ENCODE measurements at regions not wholly inside any gene's neighbourhood (a gene's known extent, or its start where the extent isn't known, plus 50 kb on each side); places are given as distances from the start of the nearest gene placed in this dataset.

DNA sequence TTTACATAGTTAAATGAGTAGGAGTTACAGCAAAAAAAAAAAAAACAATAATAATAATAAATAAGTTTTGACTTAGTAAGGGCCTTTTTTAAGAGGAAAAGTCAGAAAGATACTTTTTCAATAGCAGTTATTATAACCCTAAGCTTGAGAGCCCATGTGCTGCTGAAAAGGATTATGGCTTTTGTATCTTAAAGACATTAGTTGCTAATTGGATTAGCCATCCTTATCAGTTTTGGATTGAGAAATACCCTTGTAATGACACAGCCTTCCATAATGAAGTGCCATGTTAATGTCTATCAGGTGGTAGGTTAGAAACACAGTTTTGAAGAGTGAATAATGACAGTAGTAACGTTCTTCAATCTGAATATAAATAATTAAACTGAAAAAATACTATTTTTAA is 554.0 kb downstream of the RIT2 start:
- no peak for FAIRE-seq

GRCh38 chr18:42563995-42564394 is 551.5 kb downstream of the RIT2 start:
- FAIRE-seq, result no peak

- no peak for FAIRE-seq
Measured at GRCh38 chr18:42564761-42565160, 550.7 kb downstream of the RIT2 start.

GRCh38 chr18:42568773-42569172 is 546.7 kb downstream of the RIT2 start:
- FAIRE-seq, result no peak

DNA sequence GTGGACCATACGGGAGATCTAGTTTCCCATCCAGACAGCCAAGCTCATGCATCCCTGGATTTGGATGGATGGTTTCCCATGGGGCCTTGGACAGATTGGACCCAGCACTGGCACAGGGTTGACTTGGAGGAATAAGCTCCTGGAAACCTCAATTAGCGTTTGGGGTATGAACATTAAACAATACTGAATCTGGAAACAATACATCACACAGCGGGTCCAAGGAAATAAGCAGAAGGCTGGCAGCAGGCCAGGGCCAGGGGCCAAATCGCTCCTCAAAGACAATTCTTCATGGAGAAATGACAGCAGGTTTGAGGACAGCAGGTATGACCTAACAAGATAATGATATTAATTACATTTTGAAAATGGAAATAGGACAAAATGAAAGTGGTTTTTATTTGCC is 540.6 kb downstream of the RIT2 start:
- no peak for FAIRE-seq

DNA sequence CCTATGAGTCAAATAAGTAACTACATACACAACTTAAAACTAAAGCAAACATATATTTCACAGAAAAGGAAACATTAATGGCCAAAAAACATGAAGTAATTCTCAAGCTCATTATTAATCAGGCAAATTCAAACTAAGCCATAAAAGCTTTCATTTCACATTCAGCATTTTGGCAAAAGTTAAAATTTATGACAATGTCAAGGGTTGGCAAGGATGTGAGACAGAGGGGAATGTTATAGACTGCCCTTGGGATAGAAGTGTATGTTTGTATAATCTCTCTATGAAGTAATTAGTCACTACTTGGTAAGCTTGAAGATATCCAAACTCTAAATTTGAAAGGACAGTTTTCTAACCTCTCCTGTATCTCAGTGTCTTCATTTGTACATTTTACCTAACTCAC is 539.4 kb downstream of the RIT2 start:
- no peak for FAIRE-seq

DNA sequence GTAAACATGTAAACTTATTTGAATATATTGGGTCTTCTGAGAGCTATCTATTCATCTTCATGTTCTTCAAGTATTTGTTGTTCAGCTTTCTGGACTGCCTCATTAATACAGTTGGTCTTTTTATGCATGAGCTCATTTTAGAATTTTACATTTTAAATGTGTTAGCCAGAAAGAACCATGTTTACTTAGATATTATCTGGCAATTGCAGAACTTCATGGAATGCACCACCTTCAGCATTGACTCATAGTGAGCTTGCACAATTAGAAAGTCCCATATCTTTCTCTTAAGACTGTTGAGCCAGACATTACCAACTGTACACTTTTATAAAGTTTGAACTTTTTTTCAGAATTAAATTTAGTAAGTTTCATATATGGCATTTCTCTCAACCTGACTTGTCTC is 536.7 kb downstream of the RIT2 start:
- FAIRE-seq, result no peak

DNA sequence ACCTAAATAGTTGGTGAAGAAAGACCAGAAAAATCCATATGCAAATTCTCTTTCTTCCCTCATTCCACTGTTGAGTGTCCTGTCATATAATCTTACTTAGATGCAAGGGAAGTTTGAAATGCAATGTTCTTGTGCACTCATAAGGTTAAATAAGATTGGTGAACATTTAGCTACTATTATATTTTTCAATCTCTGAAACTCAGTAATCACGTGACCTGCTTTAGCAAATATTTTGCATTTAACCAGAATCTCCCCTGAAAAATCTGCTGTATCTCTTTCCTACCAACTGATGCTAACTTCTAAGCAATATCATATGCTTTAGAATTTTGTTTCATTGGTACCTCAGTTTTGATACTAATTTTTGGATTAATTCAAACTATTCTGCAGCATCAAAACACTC is 533.2 kb downstream of the RIT2 start:
- FAIRE-seq, result no peak

DNA sequence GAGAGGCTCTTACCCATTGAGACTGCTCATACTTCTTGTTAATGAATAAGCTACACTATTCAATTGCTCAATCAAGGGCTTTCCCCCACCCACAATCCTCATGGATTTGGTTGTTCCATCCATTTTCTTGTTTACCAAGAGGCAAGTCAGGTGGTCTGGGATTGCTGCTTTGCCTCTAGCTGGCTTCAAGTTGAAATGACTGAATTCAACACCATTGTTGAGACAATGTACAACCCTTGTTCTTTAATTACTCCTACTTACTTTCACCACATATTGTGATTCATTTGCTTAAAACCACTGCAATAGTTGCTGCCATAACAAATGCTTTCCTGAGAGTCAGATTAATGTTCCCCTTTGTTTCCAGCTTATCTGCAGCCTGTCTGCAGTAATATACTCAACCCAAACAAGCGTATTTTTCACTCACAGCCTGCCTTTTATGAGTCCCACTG is 532.2 kb downstream of the RIT2 start:
- no peak for FAIRE-seq

GRCh38 chr18:42586601-42587000 is 528.9 kb downstream of the RIT2 start:
- FAIRE-seq, result no peak

GRCh38 chr18:42588786-42589185 is 526.7 kb downstream of the RIT2 start:
- FAIRE-seq, result no peak

DNA sequence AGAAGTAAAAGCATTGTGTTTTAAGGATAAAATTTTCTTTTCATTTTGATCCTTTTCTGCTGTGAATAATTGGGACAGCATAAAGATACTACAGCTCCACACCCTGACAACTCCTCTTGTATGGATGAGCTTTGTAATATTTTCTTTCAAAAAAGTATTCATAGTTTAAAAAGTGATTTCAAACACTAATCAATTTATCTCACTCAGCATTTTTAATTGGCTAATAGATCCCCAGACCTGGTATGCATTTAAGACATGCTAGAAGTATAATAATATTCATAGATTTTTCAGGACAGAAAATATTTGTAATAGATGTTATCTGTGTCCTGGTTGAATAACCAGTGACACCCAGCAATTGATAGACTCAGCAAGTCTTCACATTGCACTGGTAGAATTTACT is 510.7 kb downstream of the RIT2 start:
- FAIRE-seq, result no peak

- FAIRE-seq, result no peak
Measured at GRCh38 chr18:42606886-42607495, 508.5 kb downstream of the RIT2 start.

GRCh38 chr18:42611134-42611533 is 504.4 kb downstream of the RIT2 start:
- no peak for FAIRE-seq

DNA sequence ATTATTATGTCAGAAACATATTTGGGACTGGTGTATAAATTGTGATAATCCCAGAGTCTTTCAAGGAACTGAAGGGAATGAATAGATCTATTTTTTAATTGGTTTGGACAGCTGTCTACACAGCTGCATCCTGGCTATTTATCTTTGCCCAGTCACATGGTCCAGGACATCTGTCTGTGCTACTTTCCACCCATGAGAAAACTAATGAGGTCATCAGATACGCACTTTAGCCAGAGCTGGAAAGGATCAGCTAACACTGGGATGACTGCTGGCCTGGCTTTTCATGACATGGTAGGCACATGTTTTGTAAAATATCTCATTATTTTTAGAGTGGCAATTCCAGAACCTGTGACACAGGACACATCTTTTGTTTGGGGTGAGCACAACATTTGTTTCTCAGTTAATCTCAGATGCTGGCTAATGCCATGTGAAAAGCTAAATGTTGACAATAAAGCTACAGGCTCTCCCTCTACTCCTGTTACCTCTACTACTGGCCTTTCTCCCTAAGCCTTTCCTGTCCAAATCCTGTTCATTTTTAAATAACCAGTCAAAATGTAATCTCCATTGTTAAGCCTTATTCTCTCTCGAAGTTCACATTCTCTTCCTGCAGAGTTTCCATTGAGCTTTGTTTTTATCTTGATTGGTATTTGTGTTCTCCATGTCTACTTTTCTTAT is 500.7 kb downstream of the RIT2 start:
- no peak for FAIRE-seq

DNA sequence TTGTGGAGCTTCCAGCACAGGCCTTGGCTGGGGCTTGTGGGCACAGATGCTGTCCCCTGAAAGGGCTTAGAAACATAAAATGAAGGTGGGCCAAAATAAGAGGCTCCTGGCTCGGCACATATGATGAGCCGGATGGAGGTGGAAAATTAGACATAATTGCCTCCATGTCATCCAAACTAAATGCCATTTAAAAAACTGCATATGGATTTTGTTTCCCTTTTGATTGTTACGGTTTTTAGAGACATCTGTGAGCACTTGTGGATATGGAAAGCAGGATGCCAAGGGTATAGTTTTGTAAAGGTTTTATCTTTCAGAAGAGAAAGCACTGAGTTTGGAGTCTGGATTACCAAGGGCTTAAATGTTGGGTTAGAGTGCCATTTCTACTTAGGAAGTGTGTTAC is 498.3 kb downstream of the RIT2 start:
- FAIRE-seq, result no peak

DNA sequence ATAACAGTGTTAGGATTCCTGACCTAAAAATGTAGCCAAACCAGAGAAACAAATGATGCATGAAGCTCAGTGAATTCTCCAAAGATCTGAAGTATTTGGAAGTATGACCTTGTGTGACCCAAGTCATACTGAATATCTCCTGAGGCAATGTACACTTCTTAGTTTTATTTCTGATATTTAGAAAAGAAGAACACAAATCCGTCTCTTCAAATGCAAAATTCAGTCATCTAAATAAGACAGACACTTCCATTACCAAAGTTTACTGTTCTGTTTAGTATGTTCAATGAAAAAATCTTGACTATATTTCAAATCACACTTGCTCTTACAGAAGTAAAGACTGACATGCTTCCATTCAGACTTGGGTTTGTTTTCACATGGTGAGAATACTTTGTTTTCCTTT is 495.7 kb downstream of the RIT2 start:
- no peak for FAIRE-seq

GRCh38 chr18:42620657-42621056 is 494.8 kb downstream of the RIT2 start:
- FAIRE-seq, result no peak

- FAIRE-seq, result no peak
Measured at GRCh38 chr18:42623935-42624334, 491.6 kb downstream of the RIT2 start.

DNA sequence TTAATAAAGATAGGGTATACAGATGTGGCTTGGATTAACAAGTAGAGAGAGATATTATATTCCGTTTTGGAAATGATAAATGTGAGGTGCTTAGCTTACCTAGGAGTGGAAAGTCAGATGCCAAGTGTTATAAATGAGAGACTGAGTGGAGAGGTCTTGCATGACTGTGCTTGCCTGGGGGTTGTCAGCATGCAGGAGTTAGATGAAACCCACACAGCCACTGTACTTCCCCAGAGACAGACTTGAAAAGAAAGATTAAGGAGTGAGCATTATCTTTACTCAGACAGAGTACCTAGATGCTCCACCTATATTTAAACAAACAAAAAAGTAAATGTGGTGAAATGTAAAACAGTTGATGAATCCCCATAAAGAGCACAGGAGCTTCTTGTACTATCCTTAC is 482.7 kb downstream of the RIT2 start:
- FAIRE-seq, result no peak

GRCh38 chr18:42635378-42636048 is 480.0 kb downstream of the RIT2 start:
- FAIRE-seq, result no peak

- no peak for FAIRE-seq
Measured at GRCh38 chr18:42636309-42636708, 479.2 kb downstream of the RIT2 start.

GRCh38 chr18:42640160-42640559 is 475.3 kb downstream of the RIT2 start:
- no peak for FAIRE-seq

GRCh38 chr18:42641996-42642395 is 473.5 kb downstream of the RIT2 start:
- no peak for FAIRE-seq
